ENCODE measurements at regions not wholly inside any gene's neighbourhood (a gene's known extent, or its start where the extent isn't known, plus 50 kb on each side); places are given as distances from the start of the nearest gene placed in this dataset.
"Not testable (repeated sequence)": the region's sequence is repeated elsewhere in the genome, so short reads cannot be mapped to it uniquely, and the experiment has no call there.

- DNase-seq, result no peak
Measured at GRCh38 chr6:14874975-14875480, 370.8 kb upstream of the JARID2 start.

DNA sequence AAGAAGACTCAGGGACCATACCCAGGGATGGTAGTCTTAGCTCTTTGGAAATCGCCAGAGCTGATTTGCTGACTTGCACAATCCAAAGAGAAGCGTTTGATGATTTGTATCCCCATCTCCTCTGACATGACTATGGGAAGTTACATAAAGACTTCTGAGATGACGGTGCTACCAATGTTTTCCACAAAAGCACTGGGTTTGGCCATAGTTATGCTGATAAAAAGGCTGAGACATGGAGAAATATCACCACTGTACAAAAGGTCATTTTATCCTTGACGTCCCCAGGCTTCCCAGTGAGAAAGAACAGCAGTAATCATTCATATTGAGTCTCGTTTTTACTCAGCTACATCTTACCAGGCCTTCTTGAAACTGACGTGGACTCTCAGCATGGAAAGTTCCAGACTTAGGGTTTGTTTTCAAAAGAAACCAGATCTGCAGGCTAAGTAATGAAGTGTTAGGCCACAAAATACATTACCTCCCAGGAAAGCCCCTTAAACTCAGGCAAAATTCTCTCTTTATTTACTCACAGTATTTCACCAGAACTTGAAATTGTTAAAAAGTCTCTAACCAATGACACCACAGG, 370.3 kb upstream of the JARID2 start:
- DNase-seq, result no peak

- DNase-seq, result peak; percentile 42
Measured at GRCh38 chr6:14876778-14877613, 368.9 kb upstream of the JARID2 start.

GRCh38 chr6:14877758-14878157, 368.1 kb upstream of the JARID2 start:
- DNase-seq, result no peak

DNA sequence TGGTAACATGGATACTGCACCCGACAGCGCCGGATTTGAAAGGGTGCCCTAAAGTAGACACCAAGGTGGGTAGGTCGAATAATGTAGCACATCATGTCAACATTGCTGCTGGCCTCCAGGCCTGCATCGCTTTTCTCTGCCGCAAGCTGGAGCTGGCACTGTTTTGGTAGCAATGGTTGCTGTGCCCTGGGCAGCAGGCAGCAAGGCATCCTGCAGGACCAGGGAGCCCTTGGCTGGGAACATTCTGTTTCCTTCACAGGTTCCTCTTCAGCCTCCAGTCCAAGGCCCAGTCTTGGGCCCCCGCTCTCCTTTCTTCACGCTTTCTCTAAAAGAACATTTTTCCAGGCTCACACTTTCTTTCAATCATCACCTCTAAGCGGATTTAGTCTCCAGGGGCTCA, 365.8 kb upstream of the JARID2 start:
- DNase-seq, result no peak

- DNase-seq, result no peak
Measured at GRCh38 chr6:14880677-14881076, 365.2 kb upstream of the JARID2 start.

DNA sequence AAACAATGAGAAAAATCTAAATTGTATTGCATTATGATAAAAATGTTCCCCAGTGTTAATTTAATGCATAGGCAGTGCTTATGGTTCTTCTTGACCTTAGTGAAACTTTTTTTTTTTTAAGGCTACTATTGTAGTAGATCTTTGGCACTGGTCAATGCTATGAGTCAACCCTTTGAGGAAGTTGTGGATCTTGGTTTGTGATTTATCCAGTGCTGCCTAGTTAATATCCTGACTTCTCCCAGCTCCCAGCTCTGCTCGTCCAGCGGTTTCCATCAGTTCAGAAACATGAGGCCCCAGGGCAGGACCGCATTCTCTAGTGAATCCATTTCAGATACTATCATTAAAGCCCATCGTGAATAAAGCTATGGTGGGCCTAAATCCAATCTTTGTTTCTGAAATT, 364.5 kb upstream of the JARID2 start:
- DNase-seq, result no peak

GRCh38 chr6:14882394-14883026, 363.4 kb upstream of the JARID2 start:
- DNase-seq, result no peak

DNA sequence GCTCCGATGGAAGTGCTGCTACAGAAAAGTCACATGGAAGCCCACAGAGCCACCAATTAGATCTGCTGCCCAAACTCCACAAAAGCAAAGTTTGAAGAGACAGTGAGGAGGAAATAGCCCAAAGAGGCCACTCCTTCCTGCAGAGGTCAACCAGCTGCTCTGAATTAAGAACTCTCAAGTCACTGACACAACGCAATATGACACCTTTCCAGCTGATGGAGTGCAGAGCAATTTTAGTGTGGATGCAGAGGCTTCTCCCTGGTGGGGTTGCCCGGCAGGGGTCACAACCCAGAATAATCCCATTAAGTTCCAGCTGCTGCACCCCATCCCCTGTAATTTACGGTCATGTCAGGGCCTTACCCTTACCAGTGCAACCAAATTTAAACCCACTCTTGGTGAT, 361.9 kb upstream of the JARID2 start:
- DNase-seq, result no peak

DNA sequence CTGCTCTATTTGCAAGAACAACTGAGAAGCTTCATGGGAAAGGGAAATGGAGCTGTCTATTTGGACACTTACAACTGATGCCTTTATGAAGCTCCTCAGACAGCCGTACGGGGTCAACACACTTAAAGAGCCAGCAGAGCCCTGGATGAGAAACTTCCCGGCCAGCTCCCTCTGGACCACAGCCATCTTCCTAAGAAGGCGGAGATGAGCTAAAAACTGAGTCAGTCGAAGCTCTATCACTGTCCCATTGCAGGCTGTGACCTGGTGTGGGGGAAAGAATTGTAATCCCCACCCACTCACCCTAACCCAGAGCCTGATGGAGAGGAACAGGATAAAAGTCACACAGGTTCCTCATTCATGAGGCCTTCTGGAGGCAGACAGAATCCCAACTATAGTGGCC, 360.4 kb upstream of the JARID2 start:
- no peak for DNase-seq

DNA sequence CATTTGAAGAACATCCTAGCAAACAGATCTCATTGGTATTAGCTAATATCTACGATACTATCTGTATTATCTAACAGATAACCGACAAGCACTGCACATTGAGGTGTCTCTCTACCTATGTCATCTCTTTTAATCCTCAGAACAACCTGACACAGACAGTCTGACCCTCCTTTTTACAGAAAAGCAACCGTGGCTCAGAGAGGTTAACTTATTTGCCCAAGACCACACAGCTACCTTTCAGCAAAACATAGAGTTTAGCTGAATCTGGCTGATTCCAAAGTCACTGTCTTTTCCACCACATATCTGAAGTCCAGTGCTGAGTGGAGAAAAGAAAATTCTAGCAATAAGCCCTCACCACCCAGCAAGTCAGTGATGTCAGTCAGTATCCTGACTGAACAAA, 358.7 kb upstream of the JARID2 start:
- DNase-seq, result no peak

DNA sequence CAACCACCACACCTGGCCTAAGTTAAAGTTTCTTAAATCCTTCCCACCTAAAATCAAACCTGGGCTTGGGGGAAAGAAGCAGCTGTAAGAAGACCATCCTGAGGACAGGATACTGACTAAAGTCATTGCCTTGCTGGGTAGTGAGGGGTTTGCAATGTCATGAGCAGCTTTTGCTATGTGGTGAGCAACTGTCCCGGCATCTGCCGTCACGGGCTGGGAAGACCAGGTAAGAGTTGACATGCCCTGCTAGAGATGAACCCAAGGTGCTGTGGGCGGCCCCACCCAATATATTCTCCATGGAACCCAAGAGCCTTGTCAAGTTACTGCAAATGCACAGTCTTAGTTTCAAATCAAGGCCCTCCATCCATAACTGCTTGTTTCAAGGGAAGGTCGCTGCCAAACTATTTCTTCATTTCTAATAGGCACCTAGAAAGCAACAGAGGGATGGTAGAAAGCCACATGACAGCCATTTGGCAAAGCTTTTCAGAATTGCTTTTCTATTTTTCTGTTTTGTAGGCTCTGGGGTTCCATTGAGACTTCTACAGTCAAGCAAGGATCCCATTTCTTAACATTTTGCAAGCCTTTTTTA, 357.8 kb upstream of the JARID2 start:
- no peak for DNase-seq

- no peak for DNase-seq
Measured at GRCh38 chr6:14888575-14889000, 357.3 kb upstream of the JARID2 start.

DNA sequence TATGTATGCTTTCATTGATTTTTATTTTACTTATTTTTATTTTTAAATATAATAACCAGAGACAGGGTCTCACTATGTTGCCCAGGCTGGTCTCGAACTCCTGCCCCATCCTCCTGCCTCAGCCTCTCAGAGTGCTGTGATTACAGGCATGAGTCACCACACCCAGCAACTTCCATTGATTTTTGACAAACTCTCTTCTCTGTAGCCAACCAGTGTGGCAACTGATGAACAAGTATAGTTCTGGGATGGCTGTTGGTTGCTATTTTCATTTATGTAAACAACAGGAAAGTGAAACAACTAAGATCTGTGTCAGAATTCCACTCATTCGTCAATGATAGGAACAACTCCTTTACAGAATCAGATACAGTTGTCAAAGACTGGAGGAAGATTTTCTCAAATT, 356.7 kb upstream of the JARID2 start:
- no peak for DNase-seq

DNA sequence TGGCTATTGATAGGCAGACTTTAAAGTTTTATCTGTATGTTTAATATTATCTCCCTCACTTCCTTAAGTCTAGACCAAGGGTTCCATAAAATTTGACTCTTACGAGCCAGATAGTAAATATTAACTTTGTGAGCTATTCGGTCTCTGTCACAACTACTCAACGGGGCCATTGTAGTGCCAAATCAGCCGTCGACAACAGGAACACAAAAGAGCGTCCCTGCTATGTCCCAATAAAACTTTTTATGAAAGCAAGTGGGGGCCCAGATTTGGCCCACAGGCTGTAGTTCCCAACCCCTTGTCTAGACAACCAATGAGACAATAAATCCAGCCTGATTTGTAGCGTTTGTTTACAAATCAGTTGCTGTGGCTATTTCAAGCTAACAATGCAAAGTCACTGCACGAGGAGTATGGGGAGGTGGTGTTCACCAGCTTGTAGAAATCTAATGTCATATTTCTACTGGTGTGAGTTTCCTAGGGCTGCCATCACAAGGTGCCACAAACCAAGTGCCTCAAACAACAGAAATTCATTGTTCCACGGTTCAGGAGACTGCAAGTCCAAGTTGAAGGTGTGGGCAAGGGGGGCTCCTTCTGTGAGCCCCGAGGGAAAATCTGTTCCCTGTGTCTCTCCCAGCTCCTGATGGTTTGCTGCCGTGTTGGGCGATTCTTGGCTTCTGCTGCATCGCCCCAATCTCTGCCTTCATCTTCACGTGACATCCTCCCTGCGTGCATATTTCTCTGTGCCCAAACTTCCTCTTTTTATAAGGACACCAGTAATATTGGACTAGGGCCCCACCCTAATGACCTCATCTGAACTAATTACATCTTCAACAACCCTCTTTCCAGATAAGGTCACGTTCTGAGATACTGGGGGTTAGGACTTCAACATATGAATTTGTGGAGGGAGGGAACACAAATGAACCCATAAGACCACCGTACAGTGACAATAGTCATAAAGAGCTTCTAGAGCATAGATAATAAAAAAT, 356.0 kb upstream of the JARID2 start:
- no peak for DNase-seq

DNA sequence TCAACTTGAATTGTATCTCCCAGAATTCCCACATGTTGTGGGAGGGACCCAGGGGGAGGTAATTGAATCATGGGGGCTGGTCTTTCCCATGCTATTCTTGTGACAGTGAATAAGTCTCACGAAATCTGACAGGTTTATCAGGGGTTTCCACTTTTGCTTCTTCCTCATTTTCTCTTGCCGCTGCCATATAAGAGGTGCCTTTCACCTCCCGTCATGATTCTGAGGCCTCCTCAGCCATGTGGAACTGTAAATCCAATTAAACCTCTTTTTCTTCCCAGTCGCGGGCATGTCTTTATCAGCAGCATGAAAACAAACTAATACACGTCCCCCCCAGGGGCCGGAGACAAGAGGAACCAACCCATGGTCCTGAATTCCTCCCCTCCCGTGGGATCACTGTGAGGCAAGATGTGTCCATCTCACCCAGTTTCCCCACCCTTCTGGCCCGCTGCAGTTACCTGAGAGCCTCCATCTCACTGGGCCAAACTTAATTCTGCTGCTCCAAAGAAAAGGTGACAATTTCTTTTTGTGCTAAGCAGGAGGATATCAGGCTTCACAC, 354.0 kb upstream of the JARID2 start:
- DNase-seq, result not testable (repeated sequence)

- no peak for DNase-seq
Measured at GRCh38 chr6:14894105-14894504, 351.8 kb upstream of the JARID2 start.

DNA sequence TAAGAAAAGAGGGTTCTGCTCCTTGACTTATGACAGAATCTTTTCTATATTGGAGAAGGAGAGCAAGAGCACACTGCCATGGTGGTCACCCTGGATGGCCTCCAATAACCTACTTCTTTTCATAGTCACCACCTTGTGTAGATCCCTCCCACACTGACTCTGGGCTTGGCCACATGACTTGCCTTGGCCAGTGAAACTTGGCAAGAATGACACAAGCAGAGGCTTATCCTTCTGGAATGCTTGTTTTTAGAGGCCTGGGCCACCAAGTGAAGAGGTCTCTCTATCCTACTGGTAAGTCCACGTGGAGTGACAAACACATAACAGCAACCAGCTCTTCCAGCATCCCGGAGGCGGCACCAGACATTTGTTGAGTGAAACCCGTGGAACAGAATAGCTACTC, 349.4 kb upstream of the JARID2 start:
- no peak for DNase-seq

- no peak for DNase-seq
Measured at GRCh38 chr6:14897831-14898230, 348.0 kb upstream of the JARID2 start.

DNA sequence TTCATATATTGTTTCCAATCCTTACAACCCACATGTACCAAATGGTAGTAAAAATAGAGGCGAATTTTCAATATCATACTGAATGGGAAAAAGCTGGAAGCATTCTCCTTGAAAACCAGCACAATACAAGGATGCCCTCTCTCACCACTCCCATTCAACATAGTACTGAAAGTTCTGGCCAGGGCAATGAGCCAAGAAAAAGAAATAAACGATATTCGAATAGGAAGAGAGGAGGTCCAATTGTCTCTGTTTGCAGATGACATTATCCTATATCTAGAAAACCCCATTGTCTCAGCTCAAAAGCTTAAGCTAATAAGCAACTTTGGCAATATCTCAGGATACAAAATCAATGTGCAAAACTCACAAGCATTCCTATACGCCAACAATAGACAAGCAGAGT, 346.4 kb upstream of the JARID2 start:
- DNase-seq, result not testable (repeated sequence)

- no peak for DNase-seq
Measured at GRCh38 chr6:14900919-14901318, 344.9 kb upstream of the JARID2 start.
